ENCODE measurements at regions not wholly inside any gene's neighbourhood (a gene's known extent, or its start where the extent isn't known, plus 50 kb on each side); places are given as distances from the start of the nearest gene placed in this dataset.

- DNase-seq (ENCODE audit: low read depth): no peak
- TF ChIP-seq, protein P1, sequence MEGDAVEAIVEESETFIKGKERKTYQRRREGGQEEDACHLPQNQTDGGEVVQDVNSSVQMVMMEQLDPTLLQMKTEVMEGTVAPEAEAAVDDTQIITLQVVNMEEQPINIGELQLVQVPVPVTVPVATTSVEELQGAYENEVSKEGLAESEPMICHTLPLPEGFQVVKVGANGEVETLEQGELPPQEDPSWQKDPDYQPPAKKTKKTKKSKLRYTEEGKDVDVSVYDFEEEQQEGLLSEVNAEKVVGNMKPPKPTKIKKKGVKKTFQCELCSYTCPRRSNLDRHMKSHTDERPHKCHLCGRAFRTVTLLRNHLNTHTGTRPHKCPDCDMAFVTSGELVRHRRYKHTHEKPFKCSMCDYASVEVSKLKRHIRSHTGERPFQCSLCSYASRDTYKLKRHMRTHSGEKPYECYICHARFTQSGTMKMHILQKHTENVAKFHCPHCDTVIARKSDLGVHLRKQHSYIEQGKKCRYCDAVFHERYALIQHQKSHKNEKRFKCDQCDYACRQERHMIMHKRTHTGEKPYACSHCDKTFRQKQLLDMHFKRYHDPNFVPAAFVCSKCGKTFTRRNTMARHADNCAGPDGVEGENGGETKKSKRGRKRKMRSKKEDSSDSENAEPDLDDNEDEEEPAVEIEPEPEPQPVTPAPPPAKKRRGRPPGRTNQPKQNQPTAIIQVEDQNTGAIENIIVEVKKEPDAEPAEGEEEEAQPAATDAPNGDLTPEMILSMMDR (conservative IDR thresholded peaks at IDR 0.05; ENCODE audit: low read depth, low read length): no peak
- no peak overlapping the region for H3K4me3 ChIP-seq (ENCODE audit: low read depth, low read length)
These were observed 511.5 kb upstream of the RAB6C start for GRCh38 chr2:129467941-129468340.

- no peak overlapping the region for H3K4me3 ChIP-seq (ENCODE audit: low read depth, low read length)
- no peak for DNase-seq (ENCODE audit: low read depth)
- TF ChIP-seq, protein P1 (conservative IDR thresholded peaks at IDR 0.05; ENCODE audit: low read depth, low read length): no peak
These were observed 510.6 kb upstream of the RAB6C start for GRCh38 chr2:129468879-129469278.

GRCh38 chr2:129469389-129469788, 510.1 kb upstream of the RAB6C start:
- DNase-seq (ENCODE audit: low read depth): no peak
- no peak overlapping the region for H3K4me3 ChIP-seq (ENCODE audit: low read depth, low read length)
- TF ChIP-seq, protein P1 (conservative IDR thresholded peaks at IDR 0.05; ENCODE audit: low read depth, low read length): no peak

DNA sequence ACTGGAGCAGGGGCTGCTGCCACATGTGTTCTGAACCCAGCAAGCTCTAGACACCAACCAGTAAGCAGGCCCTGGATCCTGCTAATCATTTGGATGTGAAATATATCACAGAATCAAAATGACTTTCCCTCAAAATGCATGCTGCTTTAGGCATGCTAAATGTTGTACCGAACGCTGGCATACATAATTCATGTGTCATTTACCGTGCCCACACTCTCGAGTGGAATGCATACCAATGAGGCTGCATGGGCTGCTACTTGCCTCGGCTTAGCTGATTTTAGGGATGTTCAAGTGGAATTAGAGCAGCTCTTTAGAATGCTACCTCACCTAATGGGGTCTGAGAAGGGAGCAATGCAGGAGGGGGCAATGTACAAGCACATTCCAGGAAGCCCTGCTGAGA, 509.6 kb upstream of the RAB6C start:
- no peak overlapping the region for H3K4me3 ChIP-seq (ENCODE audit: low read depth, low read length)
- TF ChIP-seq, protein P1 (conservative IDR thresholded peaks at IDR 0.05; ENCODE audit: low read depth, low read length): no peak
- no peak for DNase-seq (ENCODE audit: low read depth)

DNA sequence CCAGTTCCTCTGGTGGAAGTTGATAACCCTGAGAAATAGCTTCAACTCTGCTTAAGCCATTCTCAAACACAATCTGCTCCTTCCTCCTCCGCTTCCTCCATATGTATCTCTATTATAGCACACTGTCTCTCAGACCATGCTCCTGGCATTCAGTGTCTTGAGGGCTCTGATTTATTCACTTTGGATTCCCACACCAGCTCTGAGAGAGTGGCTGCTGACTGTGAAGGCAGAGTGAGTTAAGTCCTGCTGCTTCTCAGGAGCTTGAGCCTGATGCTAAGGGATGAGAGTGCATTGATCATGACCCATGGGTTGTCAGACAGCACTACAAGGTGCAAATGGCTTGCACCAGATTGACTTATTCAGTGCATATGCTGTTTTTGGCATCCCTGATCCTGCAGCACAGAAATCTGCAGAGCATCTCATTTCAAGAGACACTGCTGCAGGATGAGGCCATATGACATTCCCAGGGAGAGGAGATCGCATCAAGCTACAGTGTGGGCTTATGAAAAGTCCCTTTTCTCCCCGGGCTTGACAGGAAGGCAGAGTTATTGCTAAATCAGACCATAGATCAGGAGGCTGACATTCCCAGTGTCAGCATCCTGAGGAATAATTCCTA, 500.5 kb upstream of the RAB6C start:
- TF ChIP-seq, protein P1 (conservative IDR thresholded peaks at IDR 0.05; ENCODE audit: low read depth, low read length): no peak
- no peak for DNase-seq (ENCODE audit: low read depth)
- H3K4me3 ChIP-seq (ENCODE audit: low read depth, low read length): no peak overlapping the region

DNA sequence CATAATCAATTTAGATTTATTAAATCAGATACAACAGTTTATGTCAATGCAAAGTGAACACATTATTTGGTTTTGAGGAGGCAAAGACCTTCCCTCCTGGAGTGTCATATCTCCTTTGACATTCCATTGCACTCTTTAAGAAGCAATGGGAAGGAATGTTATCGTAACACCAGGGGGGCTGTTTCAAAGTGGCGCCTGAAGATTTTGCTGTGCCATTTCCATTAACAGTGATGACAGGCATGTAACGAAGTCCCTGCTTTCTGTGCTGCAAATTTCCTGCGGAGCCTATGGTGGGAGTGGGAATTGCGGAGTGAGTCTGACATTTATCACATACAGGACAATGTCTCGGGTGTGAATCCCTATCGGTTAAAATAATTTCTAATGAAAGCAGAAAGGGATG, 499.6 kb upstream of the RAB6C start:
- TF ChIP-seq, protein P1 (conservative IDR thresholded peaks at IDR 0.05; ENCODE audit: low read depth, low read length): no peak
- DNase-seq (ENCODE audit: low read depth): no peak
- no peak overlapping the region for H3K4me3 ChIP-seq (ENCODE audit: low read depth, low read length)

- DNase-seq (ENCODE audit: low read depth): no peak
- TF ChIP-seq, protein P1 (conservative IDR thresholded peaks at IDR 0.05; ENCODE audit: low read depth, low read length): no peak
- no peak overlapping the region for H3K4me3 ChIP-seq (ENCODE audit: low read depth, low read length)
These were observed 498.7 kb upstream of the RAB6C start for GRCh38 chr2:129480790-129481189.
